GM13977 (cell line): ENCODE measurements at regions not wholly inside any gene's neighbourhood (a gene's known extent, or its start where the extent isn't known, plus 50 kb on each side); places are given as distances from the start of the nearest gene placed in this dataset.
"Not testable (repeated sequence)": the region's sequence is repeated elsewhere in the genome, so short reads cannot be mapped to it uniquely, and the experiment has no call there.

Experiments used
- DNase-seq: peaks from one replicate; pipeline ENCODE4 v3.0.0; 2012; ENCODE audit warnings: low spot score
- CTCF ChIP-seq: IDR thresholded peaks from 2 replicates; pipeline ENCODE4 v1.5.1; 2012; ENCODE audit warnings: mild to moderate bottlenecking, control low read depth; ENCODE audit not compliant: insufficient read depth; ENCODE audit errors: extremely low read depth, missing control alignments
- in situ Hi-C: fragments of 300-500 bp; cut with MboI; formaldehyde crosslinking; loops from one replicate; pipeline ENCODE4 v1.12.0; 2022; ENCODE audit warnings: low sequenced_read_pairs, low pct_unique_long_range_greater_than_20kb, mixed read lengths, inconsistent platforms; ENCODE audit not compliant: unreplicated experiment

- TF ChIP-seq CTCF = no peak
- in situ Hi-C loops = no loop called here
- no peak for DNase-seq
These were observed 863.4 kb downstream of the DNAH5 start for GRCh38 chr5:13081116-13081515.

- in situ Hi-C loops, DNase-seq: not testable (repeated sequence)
These were observed 871.6 kb downstream of the DNAH5 start for GRCh38 chr5:13072936-13073335.

- no peak for DNase-seq
- no peak for TF ChIP-seq CTCF
- in situ Hi-C loops = no loop called here
These were observed 881.4 kb downstream of the DNAH5 start for GRCh38 chr5:13063088-13063487.

DNA sequence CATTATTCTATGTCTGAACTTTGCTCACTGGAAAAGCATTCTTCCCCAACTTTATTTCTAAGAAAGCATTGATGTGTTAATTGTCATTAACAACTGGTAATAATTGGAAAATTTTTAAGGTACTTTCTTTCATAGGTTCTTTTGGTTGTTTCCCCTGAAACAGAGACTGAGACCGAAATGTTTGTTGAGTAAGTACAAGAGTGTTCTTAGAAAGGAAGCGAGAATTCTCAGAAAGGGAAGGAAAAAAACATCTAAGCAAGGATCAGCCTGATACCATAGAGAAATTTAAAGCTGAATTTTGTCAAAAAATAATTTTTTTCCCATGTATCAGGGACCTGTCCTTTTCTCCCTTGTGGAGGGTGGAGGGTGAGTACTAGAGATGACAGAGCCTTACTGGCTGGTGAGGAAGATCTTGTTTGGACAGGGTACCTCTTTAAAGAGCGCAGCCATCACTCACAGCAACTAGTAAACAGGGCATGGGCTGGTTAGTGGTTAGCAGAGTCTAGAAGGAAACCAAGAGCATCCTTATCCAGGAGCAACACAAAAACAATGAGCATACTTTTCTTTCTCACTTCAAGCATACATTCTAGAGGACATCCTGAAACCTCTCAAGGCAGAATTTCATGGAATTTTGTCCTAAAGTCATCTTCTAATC lies 898.5 kb downstream of the DNAH5 start:
- in situ Hi-C loops = no loop called here
- DNase-seq = no peak
- no peak for TF ChIP-seq CTCF

DNA sequence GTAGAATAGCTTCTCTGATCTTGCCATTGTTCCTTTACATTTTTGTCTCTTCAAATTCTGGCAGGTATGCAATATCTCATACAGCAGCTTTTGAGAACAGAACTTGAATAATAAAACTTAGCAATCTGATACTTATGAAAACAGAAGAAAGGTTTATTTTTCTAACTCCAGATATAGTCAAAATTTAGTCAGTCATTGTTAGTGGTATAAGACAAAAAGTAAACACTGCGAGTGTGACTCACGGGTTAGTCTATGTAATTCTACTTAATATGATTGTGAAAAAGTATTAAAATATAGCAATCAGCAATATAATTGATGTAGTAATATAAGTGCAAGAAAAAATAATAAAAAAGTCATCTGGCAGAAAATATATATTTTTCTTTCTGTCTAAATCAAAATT lies 910.4 kb downstream of the DNAH5 start:
- TF ChIP-seq CTCF = no peak
- DNase-seq = no peak
- in situ Hi-C loops = no loop called here

- DNase-seq = no peak
- in situ Hi-C loops = no loop called here
- no peak for TF ChIP-seq CTCF
These were observed 915.3 kb downstream of the DNAH5 start for GRCh38 chr5:13029211-13029610.

DNA sequence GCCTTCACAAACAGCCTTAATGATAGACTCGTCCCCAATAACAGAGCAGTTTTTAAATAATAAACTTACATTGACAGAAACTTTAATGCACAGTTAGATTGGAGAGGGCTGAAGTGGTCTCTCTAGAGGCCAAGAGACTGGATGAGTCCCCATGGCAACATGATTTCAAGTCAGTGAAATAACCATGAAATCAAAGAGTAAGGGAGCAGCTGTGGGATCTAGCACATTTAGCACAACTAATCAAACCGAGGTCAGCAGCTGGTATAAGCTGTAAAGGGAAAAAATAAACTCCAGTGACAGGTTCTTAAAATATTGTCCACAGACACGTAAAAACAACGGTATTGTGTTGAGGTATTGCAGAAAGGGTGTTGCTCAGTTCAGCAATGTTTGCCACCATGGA lies 916.6 kb downstream of the DNAH5 start:
- no peak for TF ChIP-seq CTCF
- DNase-seq = no peak
- in situ Hi-C loops = no loop called here
